Left hindlimb (tissue), 1 donor: ENCODE measurements at regions not wholly inside any gene's neighbourhood (a gene's known extent, or its start where the extent isn't known, plus 50 kb on each side); places are given as distances from the start of the nearest gene placed in this dataset.
"Not testable (repeated sequence)": the region's sequence is repeated elsewhere in the genome, so short reads cannot be mapped to it uniquely, and the experiment has no call there.

ENCODE experiments used
- DNase-seq: peaks from one replicate; pipeline ENCODE4 v3.0.0-alpha.2; 2018

DNA sequence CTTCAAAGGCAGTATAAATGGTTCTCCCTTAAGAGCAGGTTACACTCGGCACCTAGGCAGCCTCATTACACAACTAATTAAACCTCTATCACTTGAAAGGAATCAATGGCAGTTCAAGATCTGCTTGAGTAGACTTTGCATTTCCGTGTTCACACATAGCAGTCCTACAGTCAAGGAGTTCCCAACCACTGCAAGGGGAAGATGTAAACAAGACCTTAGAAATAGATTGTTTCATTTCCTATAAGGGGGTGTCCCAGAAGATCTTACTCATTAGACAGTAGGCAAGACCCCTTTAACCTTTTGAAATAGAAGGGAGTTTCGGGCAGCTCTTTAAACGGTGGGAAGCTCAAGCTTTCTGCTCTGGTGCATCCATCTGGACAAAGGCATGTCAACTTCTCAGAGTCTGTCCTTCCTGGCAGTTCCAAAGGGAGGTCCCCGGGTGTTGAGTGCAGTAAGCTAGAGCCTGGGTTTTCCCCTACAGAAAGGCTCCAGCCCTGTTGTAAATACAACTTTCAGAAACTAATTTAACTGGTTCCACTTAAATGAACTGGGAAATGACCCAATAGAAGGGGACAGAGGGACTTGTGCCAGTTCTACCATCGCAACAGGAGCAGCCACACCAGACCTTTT lies 150.8 kb downstream of the RBMX2 start:
- DNase-seq, result no peak

DNA sequence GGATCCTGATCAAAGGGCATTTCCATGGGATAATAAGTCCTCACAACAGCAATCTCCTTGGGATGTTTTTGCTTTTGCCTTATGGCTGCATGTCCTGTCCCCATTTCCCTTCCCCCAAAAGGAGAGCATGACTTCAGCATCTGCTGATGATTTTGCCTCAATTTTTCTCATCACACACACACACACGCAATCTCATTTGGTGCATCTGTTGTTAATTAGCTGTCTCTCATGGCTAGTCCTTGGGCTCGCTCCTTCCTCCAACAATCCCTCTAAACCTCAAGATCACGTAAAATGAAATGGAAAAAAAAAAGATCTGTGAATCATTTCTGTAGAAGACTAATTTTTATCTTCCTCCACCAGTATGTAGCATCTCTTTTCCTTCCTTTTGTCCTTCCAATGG lies 153.6 kb downstream of the RBMX2 start:
- no peak for DNase-seq

DNA sequence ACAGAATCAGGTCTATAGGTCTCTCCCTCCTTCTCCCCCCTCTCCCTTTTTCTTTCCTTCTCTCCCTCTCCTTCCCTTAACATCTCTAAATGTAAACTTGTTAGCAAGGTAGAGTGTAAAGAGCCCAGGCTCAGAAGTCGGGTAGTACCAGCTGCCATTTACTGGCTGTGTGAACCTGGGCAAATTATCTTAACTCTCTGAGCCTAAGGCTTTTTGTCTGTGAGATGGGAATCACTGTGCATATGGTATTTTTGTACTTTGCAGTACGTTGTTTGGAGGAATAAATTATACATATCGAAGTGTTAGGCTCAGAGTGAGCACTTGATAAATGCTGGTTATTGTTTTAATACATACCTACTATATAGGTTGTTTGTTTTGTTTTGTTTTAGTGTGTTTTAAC lies 154.0 kb downstream of the RBMX2 start:
- DNase-seq, result no peak

DNA sequence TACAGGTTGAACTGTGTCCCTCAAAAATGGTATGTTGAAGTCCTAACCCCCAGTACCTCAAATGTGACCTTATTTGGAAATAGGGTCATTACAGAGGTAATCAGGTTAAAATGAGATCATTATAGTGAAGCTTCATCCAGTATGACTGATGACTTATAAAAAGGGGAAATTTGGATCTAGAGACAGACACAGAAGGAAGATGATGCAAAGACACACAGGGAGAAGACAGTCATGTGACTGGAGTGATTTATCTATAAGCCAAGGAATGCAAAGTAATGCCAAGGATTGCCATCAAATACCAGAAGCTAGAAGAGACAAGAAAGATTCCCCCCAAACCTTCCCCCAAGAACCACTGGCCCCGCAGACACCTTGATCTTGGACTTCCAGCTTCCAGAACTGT lies 155.2 kb downstream of the RBMX2 start:
- DNase-seq, result no peak

DNA sequence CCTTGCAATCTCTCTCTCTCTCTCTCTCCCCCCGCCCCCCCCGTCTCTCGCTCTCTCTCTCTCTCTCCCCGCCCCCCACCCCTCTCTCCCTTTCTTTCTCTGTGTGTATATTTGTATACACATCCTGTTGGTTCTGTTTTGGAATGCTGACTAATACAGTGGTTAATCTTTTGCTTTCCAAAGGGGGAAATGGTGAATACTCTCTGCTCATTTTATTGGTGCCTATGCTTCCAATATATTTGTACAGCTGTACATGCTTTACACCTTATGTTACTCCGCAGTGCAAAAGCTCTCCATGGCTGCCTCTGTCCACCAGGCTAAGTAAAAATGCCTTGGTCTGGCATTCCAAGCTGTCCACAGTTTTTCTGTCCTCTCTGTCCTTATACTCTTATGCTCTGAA lies 158.8 kb downstream of the RBMX2 start:
- DNase-seq, result no peak

DNA sequence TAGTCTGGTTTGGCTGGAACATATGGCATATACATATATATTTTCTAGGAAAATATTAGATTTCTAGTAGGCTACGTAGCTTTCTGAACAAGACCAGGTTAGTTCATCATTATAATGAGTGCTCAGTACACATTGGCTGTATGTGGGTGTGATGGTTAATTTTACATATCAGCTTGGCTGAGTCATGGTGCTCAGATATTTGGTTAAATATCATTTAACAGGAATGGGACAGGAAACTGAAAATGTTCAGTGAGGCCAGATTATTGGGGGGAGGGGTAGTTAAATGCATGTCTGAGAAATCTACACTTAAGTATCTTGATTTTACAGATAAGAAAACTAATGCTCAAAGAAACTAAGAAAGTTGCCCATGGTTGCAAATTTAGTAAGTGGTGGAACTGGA lies 160.1 kb downstream of the RBMX2 start:
- no peak for DNase-seq

DNA sequence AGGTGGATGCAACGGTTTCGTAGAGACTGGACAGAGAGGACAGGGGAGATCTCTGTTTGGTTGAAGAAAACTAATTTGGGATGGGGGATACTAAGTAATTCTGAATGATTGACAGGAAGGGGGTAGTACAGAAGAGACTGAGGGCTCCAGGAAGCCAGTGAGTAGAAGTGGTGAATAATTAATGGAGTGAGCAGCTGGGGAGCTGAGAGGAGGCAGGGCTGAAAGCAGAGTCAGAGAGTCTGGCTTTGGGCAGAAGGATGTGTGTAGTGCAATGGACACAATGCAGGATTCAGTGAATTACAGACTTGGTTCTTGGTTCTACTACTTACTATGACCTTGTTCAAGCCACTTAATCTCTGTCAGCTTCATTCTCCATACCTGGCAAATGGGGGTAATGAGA lies 161.7 kb downstream of the RBMX2 start:
- DNase-seq, result no peak

DNA sequence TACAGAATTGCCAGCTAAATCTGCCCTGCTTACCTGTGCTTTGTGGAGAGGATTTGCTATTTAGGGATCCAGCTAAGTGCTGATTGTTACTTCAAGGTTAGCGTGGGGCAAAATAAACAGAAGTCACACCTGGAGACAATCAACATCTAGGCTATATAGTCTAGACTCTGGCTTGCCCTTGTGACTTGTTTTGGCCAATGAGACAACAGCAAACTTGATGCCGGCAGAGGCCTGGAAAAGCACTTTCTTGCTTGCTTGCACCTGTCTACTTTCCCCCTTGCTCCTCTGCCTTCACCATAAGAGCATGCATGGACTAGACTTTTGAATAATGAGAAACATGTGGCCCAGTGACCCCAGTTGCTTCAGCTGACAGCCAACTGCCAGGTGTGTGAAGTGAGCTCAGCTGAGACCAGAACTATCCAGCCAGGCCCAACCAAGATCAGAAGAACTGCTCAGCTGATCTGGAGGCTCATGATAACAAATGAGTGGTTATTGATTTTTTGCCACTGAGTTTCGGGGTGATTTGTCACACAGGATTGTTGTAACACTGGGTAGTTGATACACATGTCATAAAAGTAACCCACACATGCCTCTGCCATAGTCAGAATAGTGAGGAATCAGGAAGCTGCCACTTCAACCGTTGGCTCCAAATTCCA lies 164.4 kb downstream of the RBMX2 start:
- no peak for DNase-seq

DNA sequence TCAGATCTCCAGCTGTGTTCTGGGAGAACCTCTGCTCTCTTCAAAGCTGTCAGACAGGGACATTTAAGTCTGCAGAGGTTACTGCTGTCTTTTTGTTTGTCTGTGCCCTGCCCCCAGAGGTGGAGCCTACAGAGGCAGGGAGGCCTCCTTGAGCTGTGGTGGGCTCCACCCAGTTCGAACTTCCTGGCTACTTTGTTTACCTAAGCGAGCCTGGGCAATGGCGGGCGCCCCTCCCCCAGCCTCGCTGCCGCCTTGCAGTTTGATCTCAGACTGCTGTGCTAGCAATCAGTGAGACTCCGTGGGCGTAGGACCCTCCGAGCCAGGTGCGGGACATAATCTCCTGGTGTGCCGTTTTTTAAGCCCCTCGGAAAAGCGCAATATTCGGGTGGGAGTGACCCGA lies 171.2 kb downstream of the RBMX2 start:
- DNase-seq, result not testable (repeated sequence)
